SK-N-SH (cell line): ENCODE measurements at regions not wholly inside any gene's neighbourhood (a gene's known extent, or its start where the extent isn't known, plus 50 kb on each side); places are given as distances from the start of the nearest gene placed in this dataset.

Source experiments
- CTCF ChIA-PET: fragments of 300-600, 350-600 bp; formaldehyde crosslinking; extraction: SDS; loops from one replicate; lab custom pipeline; 2021; lab: Yijun Ruan, JAX
- POLR2A ChIA-PET: fragments of 350-600 bp; sonication (Branson Sonifier 250); formaldehyde crosslinking; extraction: SDS; loops from one replicate; lab custom pipeline; 2020; ENCODE audit warnings: antibody characterized with exemption, inconsistent platforms; lab: Yijun Ruan, JAX
- DNase-seq: peaks from one replicate; pipeline ENCODE4 v3.0.0; 2012
- H2AFZ ChIP-seq: fragments of 200-600 bp; sonication (generic); 2 replicates; pipeline ENCODE4 v1.8.1; 2016; ENCODE audit warnings: antibody characterized with exemption, mild to moderate bottlenecking, low read depth
- H3F3A ChIP-seq: fragments of 200-600 bp; sonication (generic); replicated peaks from 2 replicates; pipeline ENCODE3; 2016; ENCODE audit warnings: antibody characterized with exemption, mild to moderate bottlenecking; ENCODE audit not compliant: insufficient read depth
- H3K27ac ChIP-seq, 2 experiments: fragments of 200-500 bp in 1 of 2; fragments of 200-600 bp in 1 of 2; sonication (Bioruptor generic) in 1 of 2; sonication (generic), shearing (Covaris generic) in 1 of 2; 2 replicates each; pipeline versions ENCODE4 v1.5.1 to v1.6.1; 2014 to 2016; ENCODE audit warnings: low read depth in 2 of 2, inconsistent platforms in 1 of 2, low read length in 1 of 2, mild to moderate bottlenecking in 1 of 2, mixed read lengths in 1 of 2
- H3K27me3 ChIP-seq: fragments of 200-600 bp; sonication (generic), shearing (Covaris generic); 2 replicates; pipeline ENCODE4 v1.6.1; 2016; ENCODE audit warnings: mixed run types; ENCODE audit not compliant: insufficient read depth
- H3K36me3 ChIP-seq, 2 experiments: fragments of 200-500 bp in 1 of 2; fragments of 200-600 bp in 1 of 2; sonication (Bioruptor generic) in 1 of 2; sonication (generic) in 1 of 2; replicated peaks in 1 of 2; 2 replicates each; pipeline versions ENCODE3 to v1.5.1; 2014 to 2016; ENCODE audit warnings: low read length in 1 of 2, mild to moderate bottlenecking in 1 of 2; ENCODE audit not compliant: insufficient read depth in 2 of 2, control insufficient read depth in 1 of 2
- H3K4me1 ChIP-seq, 2 experiments: fragments of 200-500 bp in 1 of 2; fragments of 200-600 bp in 1 of 2; sonication (Bioruptor generic) in 1 of 2; sonication (generic), shearing (Covaris generic) in 1 of 2; 2 replicates each; pipeline versions ENCODE4 v1.5.1 to v1.6.1; 2014 to 2016; ENCODE audit warnings: low read depth in 1 of 2, low read length in 1 of 2, mixed run types in 1 of 2; ENCODE audit not compliant: insufficient read depth in 2 of 2, control insufficient read depth in 1 of 2
- H3K4me2 ChIP-seq: fragments of 200-600 bp; sonication (generic), shearing (Covaris generic); 2 replicates; pipeline ENCODE4 v1.6.1; 2017; ENCODE audit warnings: mixed run types
- H3K4me3 ChIP-seq, 2 experiments: fragments of 200-500 bp in 1 of 2; fragments of 200-600 bp in 1 of 2; sonication (Bioruptor generic) in 1 of 2; sonication (generic), shearing (Covaris generic) in 1 of 2; 2 replicates each; pipeline versions ENCODE4 v1.5.1 to v1.8.1; 2014 to 2016; ENCODE audit warnings: low read depth in 2 of 2, inconsistent platforms in 1 of 2, low read length in 1 of 2, mild to moderate bottlenecking in 1 of 2, mixed read lengths in 1 of 2, moderate library complexity in 1 of 2
- H3K79me2 ChIP-seq: fragments of 200-600 bp; sonication (generic); 2 replicates; pipeline ENCODE4 v1.8.1; 2017; ENCODE audit warnings: mild to moderate bottlenecking; ENCODE audit not compliant: insufficient read depth
- H3K9ac ChIP-seq: fragments of 200-600 bp; sonication (generic); 2 replicates; pipeline ENCODE4 v1.6.1; 2017; ENCODE audit warnings: mixed run types
- H3K9me2 ChIP-seq: fragments of 200-600 bp; sonication (generic); 2 replicates; pipeline ENCODE4 v1.6.1; 2017; ENCODE audit warnings: mixed run types
- H3K9me3 ChIP-seq: fragments of 200-600 bp; sonication (generic); 2 replicates; pipeline ENCODE4 v1.6.1; 2017; ENCODE audit warnings: mixed run types, mild to moderate bottlenecking, moderate library complexity
- H4K20me1 ChIP-seq: fragments of 200-600 bp; sonication (generic); 2 replicates; pipeline ENCODE4 v1.6.1; 2017; ENCODE audit warnings: mild to moderate bottlenecking, mixed run types; ENCODE audit not compliant: insufficient read depth
- EP300 ChIP-seq, 2 experiments: IDR thresholded peaks; 2 replicates each; pipeline versions ENCODE4 v1.4.0 to v1.6.1; 2012; ENCODE audit warnings: borderline replicate concordance in 1 of 2, low read depth in 1 of 2, low read length in 1 of 2
- EZH2phosphoT487 ChIP-seq: fragments of 200-600 bp; sonication (generic); IDR thresholded peaks from 2 replicates; pipeline ENCODE4 v1.6.1; 2017; ENCODE audit warnings: low read depth, mixed run types, mild to moderate bottlenecking, antibody characterized with exemption, moderate library complexity, borderline replicate concordance
- FOXJ3 ChIP-seq: sonication (generic); formaldehyde crosslinking; IDR thresholded peaks from 2 replicates; pipeline ENCODE4 v1.5.1; 2020; ENCODE audit warnings: mild to moderate bottlenecking, missing genetic modification reagents
- GATA2 ChIP-seq: sonication (generic); formaldehyde crosslinking; IDR thresholded peaks from 2 replicates; pipeline ENCODE4 v1.5.0; 2020; ENCODE audit warnings: mild to moderate bottlenecking, missing genetic modification reagents
- MEF2A ChIP-seq: IDR thresholded peaks from 2 replicates; pipeline ENCODE4 v1.4.0; 2012; ENCODE audit warnings: low read depth, borderline replicate concordance
- MXI1 ChIP-seq: IDR thresholded peaks from 2 replicates; pipeline ENCODE4 v1.6.1; 2012; ENCODE audit warnings: mild to moderate bottlenecking, low read depth, low read length, improper control_type of control experiment
- PBX3 ChIP-seq: IDR thresholded peaks from 2 replicates; pipeline ENCODE4; 2012
- POLR2AphosphoS5 ChIP-seq: IDR thresholded peaks from 2 replicates; pipeline ENCODE4 v1.6.1; 2012; ENCODE audit warnings: low read depth, low read length
- RAD21 ChIP-seq: IDR thresholded peaks from 2 replicates; pipeline ENCODE4 v1.6.1; 2012; ENCODE audit warnings: mild to moderate bottlenecking, low read length
- RCOR1 ChIP-seq: fragments of 150-350 bp; IDR thresholded peaks from 2 replicates; pipeline ENCODE4 v1.6.1; 2017; ENCODE audit warnings: antibody characterized with exemption, low read length
- RFX5 ChIP-seq: IDR thresholded peaks from 2 replicates; pipeline ENCODE4 v1.6.1; 2012; ENCODE audit warnings: mild to moderate bottlenecking, improper control_type of control experiment, low read length
- RXRA ChIP-seq: IDR thresholded peaks from 2 replicates; pipeline ENCODE4 v1.4.0; 2012; ENCODE audit warnings: low read depth, mild to moderate bottlenecking, borderline replicate concordance
- SMC3 ChIP-seq: IDR thresholded peaks from 2 replicates; pipeline ENCODE4 v1.6.1; 2012; ENCODE audit warnings: low read depth, low read length, improper control_type of control experiment
- TAF1 ChIP-seq: IDR thresholded peaks from 2 replicates; pipeline ENCODE4 v1.6.1; 2012; ENCODE audit warnings: low read depth, mild to moderate bottlenecking, low read length, moderate library complexity, borderline replicate concordance
- TCF12 ChIP-seq: IDR thresholded peaks from 2 replicates; pipeline ENCODE4 v1.4.0; 2012
- USF2 ChIP-seq: fragments of 150-350 bp; IDR thresholded peaks from 2 replicates; pipeline ENCODE4 v1.6.1; 2017; ENCODE audit warnings: antibody characterized with exemption, low read length, low read depth, borderline replicate concordance
- YY1 ChIP-seq: IDR thresholded peaks from 2 replicates; pipeline ENCODE4 v1.4.0; 2012; ENCODE audit warnings: low read depth, mild to moderate bottlenecking
- ZBTB33 ChIP-seq: IDR thresholded peaks from 2 replicates; pipeline ENCODE4 v1.4.0; 2012; ENCODE audit warnings: low read depth, borderline replicate concordance
- WGBS: methylation state at CpG from one replicate; pipeline ENCODE4 v1.1.6; 2017; ENCODE audit warnings: low lambda C conversion rate; 5-methylcytosine and 5-hydroxymethylcytosine counted together
- TF ChIP-seq, protein P1 (sequence below): IDR thresholded peaks from 2 replicates; pipeline ENCODE4 v1.4.0; 2012; ENCODE audit warnings: low read depth
- TF ChIP-seq, protein P2 (sequence below): fragments of 150-350 bp; IDR thresholded peaks from 2 replicates; pipeline ENCODE4 v1.6.1; 2016; ENCODE audit warnings: mild to moderate bottlenecking, low read depth, low read length

DNA sequence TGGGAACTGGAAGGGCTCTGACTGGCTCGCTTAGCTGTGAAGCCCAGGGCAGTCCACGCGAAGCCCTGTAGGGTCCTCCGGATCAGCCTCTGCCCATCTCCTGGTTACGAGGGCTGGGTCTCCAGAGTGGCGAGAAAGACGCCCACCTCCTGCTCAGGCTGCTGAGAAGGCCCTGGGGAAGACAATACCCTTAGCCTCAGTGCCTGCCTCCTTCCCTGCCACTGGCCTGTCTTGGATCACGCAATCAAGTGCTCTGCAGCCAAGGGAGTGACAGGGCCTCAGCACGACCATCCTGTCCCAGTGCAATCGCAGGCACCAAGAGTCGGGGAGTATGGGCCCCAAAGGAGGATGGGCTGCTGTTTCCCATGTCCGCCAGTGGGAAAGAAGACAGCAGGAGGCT lies 165.7 kb upstream of the GLI2 start:
- Histone ChIP-seq H3K4me1 (no peaks in the 10 kb centered on the region), H3K27me3 (peaks cover 10% of the 10 kb centered on the region; the same call in 1 of the 2 replicates), H3K27ac (no peak overlapping the region), H2AFZ (no peak overlapping the region), H3K4me2 (no peak overlapping the region), H3K79me2 (no peaks in the 10 kb centered on the region), H3K36me3 (no peaks in the 10 kb centered on the region), H3K9me2 (no peaks in the 10 kb centered on the region), H3K9me3 (no peaks in the 10 kb centered on the region), H3K4me3 (no peak overlapping the region), H3K9ac (no peak overlapping the region), H3F3A (no peaks in the 10 kb centered on the region), H4K20me1 (no peaks in the 10 kb centered on the region)
- DNase-seq: no peak
- ChIA-PET POLR2A (interaction anchor here (0.6 kb wide), 1 partner anchor 334 kb away, joined by 3 read pairs; no protein-coding TSS in a partner anchor), CTCF (no interaction called here)
- 81% methylated on average over 8 of the region's 12 CpGs for WGBS
- TF ChIP-seq, protein P1, sequence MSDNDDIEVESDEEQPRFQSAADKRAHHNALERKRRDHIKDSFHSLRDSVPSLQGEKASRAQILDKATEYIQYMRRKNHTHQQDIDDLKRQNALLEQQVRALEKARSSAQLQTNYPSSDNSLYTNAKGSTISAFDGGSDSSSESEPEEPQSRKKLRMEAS: no peak
- TF ChIP-seq PBX3 (no peak), TAF1 (no peak), YY1 (no peak), SMC3 (no peak), MEF2A (no peak), USF2 (no peak), GATA2 (CRISPR knock-in tag) (no peak), EZH2phosphoT487 (no peak), RFX5 (no peak)
- TF ChIP-seq, protein P2, sequence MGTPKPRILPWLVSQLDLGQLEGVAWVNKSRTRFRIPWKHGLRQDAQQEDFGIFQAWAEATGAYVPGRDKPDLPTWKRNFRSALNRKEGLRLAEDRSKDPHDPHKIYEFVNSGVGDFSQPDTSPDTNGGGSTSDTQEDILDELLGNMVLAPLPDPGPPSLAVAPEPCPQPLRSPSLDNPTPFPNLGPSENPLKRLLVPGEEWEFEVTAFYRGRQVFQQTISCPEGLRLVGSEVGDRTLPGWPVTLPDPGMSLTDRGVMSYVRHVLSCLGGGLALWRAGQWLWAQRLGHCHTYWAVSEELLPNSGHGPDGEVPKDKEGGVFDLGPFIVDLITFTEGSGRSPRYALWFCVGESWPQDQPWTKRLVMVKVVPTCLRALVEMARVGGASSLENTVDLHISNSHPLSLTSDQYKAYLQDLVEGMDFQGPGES: no peak

DNA sequence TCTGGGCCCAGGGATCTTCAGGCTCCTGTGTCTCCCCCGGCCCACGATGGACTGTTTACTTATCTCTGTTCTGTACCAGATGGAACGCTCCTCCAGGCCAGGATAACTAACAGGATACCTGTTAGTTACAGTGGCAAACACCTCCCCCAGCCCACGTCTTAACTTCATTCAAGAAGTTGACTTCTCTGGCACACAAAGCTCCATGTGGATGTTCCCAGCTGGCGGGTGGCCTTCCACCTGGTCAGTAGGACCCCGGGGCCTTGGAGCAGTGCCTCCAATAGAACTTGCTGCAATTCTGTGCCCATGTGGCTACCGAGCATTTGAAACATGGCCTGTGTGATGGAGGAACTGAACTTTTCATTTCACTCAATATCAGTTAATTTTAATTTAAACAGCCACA lies 165.1 kb upstream of the GLI2 start:
- TF ChIP-seq FOXJ3 (CRISPR knock-in tag) (no peak), RAD21 (no peak), RCOR1 (no peak), TCF12 (no peak), POLR2AphosphoS5 (no peak), MXI1 (no peak), EP300 (IDR thresholded peaks at IDR 0.05; ENCODE audit: borderline replicate concordance in 1 of 2, low read depth in 1 of 2, low read length in 1 of 2) (no peak), SMC3 (no peak), RXRA (no peak), USF2 (no peak), YY1 (no peak), GATA2 (CRISPR knock-in tag) (no peak), ZBTB33 (no peak)
- TF ChIP-seq, protein P1: no peak
- 43% methylated on average over 6 of the region's 7 CpGs for WGBS
- Histone ChIP-seq H3K4me1 (no peaks in the 10 kb centered on the region), H3K36me3 (no peaks in the 10 kb centered on the region), H3K27me3 (peaks cover 15% of the 10 kb centered on the region; the same call in 1 of the 2 replicates), H4K20me1 (no peaks in the 10 kb centered on the region), H3F3A (no peaks in the 10 kb centered on the region), H3K9ac (no peak overlapping the region), H3K9me3 (no peaks in the 10 kb centered on the region), H2AFZ (no peak overlapping the region), H3K4me2 (no peak overlapping the region), H3K4me3 (no peak overlapping the region), H3K9me2 (no peaks in the 10 kb centered on the region), H3K27ac (no peak overlapping the region), H3K79me2 (no peaks in the 10 kb centered on the region)
- POLR2A ChIA-PET: no interaction called here
- DNase-seq: no peak
- CTCF ChIA-PET: no interaction called here
